HPDE6-E6E7 (cell line): ENCODE measurements at regions not wholly inside any gene's neighbourhood (a gene's known extent, or its start where the extent isn't known, plus 50 kb on each side); places are given as distances from the start of the nearest gene placed in this dataset.
"Not testable (repeated sequence)": the region's sequence is repeated elsewhere in the genome, so short reads cannot be mapped to it uniquely, and the experiment has no call there.

ENCODE experiments used
- DNase-seq: peaks from one replicate; pipeline ENCODE4 v3.0.0; 2011; ENCODE audit warnings: missing footprints; ENCODE audit errors: extremely low spot score

- DNase-seq, result no peak
Observed at GRCh38 chr2:234898534-234899053, 53.2 kb upstream of the SH3BP4 start.

DNA sequence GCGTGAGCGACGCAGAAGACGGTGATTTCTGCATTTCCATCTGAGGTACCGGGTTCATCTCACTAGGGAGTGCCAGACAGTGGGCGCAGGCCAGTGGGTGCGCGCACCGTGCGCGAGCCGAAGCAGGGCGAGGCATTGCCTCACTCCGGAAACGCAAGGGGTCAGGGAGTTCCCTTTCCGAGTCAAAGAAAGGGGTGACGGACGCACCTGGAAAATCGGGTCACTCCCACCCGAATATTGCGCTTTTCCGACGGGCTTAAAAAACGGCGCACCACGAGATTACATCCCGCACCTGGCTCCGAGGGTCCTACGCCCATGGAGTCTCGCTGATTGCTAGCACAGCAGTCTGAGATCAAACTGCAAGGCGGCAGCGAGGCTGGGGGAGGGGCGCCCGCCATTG, 63.4 kb upstream of the SH3BP4 start:
- not testable (repeated sequence) for DNase-seq

GRCh38 chr2:234887195-234887594, 64.6 kb upstream of the SH3BP4 start:
- no peak for DNase-seq

GRCh38 chr2:234885886-234886285, 65.9 kb upstream of the SH3BP4 start:
- DNase-seq, result no peak

DNA sequence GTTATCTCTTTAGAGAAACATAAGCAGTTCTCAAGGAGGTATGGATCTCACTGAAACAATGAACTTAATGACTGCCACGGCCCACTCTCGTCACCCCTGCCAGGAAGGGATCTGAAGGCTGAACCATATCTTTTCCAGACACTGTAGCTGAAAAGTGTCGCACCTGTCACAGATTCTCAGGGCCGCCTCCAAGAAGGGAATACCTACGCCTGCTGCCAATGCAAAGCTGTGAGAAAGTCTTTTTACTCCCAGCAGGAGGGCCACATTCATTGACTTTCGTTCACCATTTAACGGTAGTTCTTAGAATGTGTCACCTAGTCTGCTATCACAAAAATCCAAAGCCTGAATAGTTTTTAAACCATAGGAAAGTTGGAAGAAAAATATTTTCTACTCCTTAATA, 66.7 kb upstream of the SH3BP4 start:
- no peak for DNase-seq

DNA sequence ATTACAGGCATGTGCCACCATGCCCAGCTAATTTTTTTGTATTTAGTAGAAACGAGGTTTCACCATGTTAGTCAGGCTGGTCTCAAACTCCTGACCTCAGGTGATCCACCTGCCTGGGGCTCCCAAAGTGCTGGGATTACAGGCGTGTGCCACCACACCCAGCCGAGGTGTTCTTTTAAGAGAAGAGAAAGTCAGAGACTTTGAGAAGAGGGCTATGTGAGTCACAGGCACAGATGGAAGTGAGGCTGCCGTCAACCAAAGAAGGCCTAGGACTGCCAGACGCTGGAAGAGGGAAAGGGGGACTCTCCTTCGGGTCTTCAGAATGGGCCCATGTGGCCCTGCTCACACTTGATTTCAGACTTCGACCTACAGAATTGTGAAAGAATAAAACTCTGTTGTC, 67.2 kb upstream of the SH3BP4 start:
- no peak for DNase-seq

GRCh38 chr2:234881413-234882241, 70.2 kb upstream of the SH3BP4 start:
- peak; percentile 98 for DNase-seq

- DNase-seq, result peak; percentile 76
Observed at GRCh38 chr2:234880551-234881211, 71.1 kb upstream of the SH3BP4 start.

DNA sequence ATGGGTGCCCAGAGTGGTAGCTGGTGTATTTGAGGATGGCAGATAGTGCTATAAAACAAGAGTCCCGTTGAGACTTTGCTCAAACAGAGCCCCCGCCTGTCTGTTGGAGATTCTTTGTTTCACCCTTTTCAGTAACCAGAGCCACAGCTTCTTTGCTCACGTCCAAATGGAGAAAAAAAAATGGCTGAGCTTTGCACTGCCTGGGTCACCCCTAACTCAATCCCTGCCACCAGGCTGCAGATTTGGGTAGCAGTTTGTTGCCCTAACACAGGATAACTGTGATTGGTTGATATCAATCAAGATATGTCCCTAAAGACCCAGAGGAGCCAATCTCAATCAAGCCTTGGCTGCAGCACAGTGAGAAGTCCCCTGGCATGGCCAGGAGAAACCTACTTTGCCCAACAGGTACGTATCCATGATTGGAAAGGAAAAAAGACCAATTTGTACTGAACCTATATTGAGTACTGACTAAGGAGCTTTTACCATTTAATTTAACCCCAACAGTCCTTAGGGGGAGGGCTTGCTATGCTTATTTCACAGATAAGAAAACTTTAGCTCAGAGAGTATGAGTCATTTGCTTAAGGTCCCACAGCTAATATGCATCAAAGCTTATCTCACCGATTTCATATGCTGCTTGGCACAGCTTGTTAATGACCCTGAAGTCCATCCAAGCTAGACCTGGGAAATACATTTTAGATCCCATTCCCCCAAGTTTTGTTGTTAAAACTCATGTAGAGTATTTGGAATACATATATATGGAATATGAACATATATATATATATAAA, 72.0 kb upstream of the SH3BP4 start:
- DNase-seq, result no peak

- DNase-seq, result not testable (repeated sequence)
Observed at GRCh38 chr2:234876621-234877020, 75.2 kb upstream of the SH3BP4 start.

GRCh38 chr2:234874347-234875046, 77.3 kb upstream of the SH3BP4 start:
- DNase-seq, result no peak

GRCh38 chr2:234873828-234874173, 78.0 kb upstream of the SH3BP4 start:
- no peak for DNase-seq

DNA sequence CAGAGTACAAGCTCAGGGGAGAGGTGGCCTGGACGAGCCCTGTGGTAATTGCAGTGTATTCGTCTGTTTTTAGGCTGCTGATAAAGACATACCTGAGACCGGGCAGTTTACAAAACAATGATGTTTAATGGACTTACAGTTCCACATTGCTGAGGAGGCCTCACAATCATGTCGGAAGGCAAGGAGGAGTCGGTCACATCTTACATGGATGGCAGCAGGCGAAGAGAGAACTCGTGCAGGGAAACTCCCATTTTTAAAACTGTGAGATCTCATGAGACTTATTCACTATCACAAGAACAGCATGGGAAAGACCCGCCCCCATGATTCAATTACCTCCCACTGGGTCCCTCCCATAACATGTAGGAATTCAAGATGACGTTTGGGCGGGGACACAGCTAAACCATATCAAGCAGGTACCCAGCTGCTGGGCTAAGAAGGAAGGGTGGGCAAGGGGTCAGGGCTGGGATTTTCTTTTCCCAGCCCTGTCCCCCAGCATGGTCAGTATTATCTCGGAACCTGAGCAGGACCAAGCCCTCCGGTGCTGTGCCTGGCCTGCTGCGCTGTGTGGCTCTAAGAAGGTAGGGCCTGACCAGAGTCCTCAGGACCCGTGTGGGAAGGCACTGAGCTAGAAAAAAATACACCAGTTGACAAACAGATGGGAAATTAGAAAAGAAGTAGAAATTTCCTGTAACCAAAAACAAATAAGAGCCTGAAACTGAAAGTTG, 78.6 kb upstream of the SH3BP4 start:
- DNase-seq, result no peak

DNA sequence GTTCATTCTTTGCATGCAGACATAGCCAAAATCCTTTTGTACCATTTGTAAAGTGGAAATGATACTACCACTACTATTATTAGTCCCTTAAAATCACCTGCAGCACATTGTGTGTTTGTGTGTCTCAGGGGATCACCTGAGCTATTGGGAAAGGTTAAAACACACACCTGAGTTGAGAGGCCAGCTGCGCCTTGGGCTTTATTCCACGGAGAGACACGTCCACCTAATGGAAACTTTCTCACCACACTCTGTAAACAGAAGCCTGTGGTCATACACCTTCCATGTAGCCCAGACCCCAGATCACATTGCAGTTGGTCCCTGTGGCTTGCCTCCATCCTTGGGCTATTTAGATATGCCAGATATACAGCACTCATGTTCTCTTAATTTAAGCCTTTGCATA, 81.8 kb upstream of the SH3BP4 start:
- DNase-seq, result no peak

GRCh38 chr2:234869164-234869563, 82.7 kb upstream of the SH3BP4 start:
- no peak for DNase-seq

GRCh38 chr2:234867882-234868285, 83.9 kb upstream of the SH3BP4 start:
- no peak for DNase-seq

GRCh38 chr2:234865586-234865985, 86.2 kb upstream of the SH3BP4 start:
- no peak for DNase-seq

GRCh38 chr2:234865040-234865439, 86.8 kb upstream of the SH3BP4 start:
- no peak for DNase-seq

- no peak for DNase-seq
Observed at GRCh38 chr2:234864506-234864905, 87.3 kb upstream of the SH3BP4 start.

- peak; percentile 46 for DNase-seq
Observed at GRCh38 chr2:234863043-234863934, 88.5 kb upstream of the SH3BP4 start.
